ENCODE measurements at regions not wholly inside any gene's neighbourhood (a gene's known extent, or its start where the extent isn't known, plus 50 kb on each side); places are given as distances from the start of the nearest gene placed in this dataset.

DNA sequence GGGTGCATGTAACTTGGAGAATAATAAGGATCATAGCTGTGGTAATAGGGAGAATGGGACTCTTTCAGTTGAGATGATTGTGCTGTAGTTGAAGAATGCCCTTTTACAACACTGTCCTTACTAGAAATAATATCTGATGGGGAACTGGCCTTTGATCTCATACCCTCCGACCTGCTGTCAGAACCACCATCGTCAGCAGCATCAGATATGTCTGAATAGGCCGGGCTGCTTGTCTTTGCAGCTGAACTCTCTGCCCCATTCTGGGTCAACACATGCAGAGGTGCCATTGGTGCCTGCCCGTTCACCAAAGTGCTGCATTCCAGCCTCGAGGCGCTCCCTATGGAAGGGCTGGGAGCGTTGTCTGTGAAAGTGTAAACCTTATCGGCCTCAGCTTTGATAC is 99.1 kb downstream of the ZNF608 start:
- Histone ChIP-seq H3K27ac (ENCODE audit: insufficient read length, low read depth, low read length) (no peak overlapping the region), H3K4me2 (ENCODE audit: insufficient read depth, insufficient read length, low read length) (no peak overlapping the region), H4K5ac (ENCODE audit: insufficient read length, low read depth, low read length) (no peak overlapping the region), H2AFZ (ENCODE audit: low read length) (no peak overlapping the region), H3K18ac (ENCODE audit: insufficient read length, low read depth, low read length) (no peak overlapping the region), H2BK120ac (ENCODE audit: low read depth, low read length, poor library complexity, severe bottlenecking) (no peak overlapping the region), H3K9me3 (ENCODE audit: control insufficient read depth, low read depth, low read length) (no peaks in the 10 kb centered on the region), H2BK20ac (ENCODE audit: low read depth, low read length, poor library complexity, severe bottlenecking) (no peak overlapping the region), H2AK5ac (ENCODE audit: insufficient read length, low read length) (no peak overlapping the region), H3K14ac (ENCODE audit: insufficient read depth, low read length) (no peak overlapping the region), H3K79me1 (ENCODE audit: insufficient read depth, low read depth, low read length, poor library complexity, severe bottlenecking) (no peaks in the 10 kb centered on the region), H4K8ac (replicated peaks; ENCODE audit: insufficient read length, low read depth, low read length) (no peak overlapping the region), H3K56ac (ENCODE audit: insufficient read length, low read depth, low read length) (no peak overlapping the region), H3K9ac (ENCODE audit: extremely low read depth, insufficient read length, low read length) (no peak overlapping the region), H2BK15ac (ENCODE audit: low read depth, low read length) (no peak overlapping the region), H4K20me1 (ENCODE audit: control insufficient read depth, insufficient read depth, insufficient read length) (no peaks in the 10 kb centered on the region), H3K27me3 (ENCODE audit: insufficient read depth, low read length) (no peaks in the 10 kb centered on the region), H3K23me2 (ENCODE audit: insufficient read length, low read depth, low read length, poor library complexity, severe bottlenecking) (peaks cover 4% of the 10 kb centered on the region), H3K4me1 (ENCODE audit: insufficient read depth, low read length) (peaks cover 11% of the 10 kb centered on the region; the same call in 1 of the 2 replicates), H3K23ac (ENCODE audit: insufficient read length, low read depth, low read length) (no peak overlapping the region), H2BK12ac (ENCODE audit: insufficient read length, low read depth, low read length) (no peak overlapping the region), H4K91ac (ENCODE audit: insufficient read length, low read depth, low read length) (no peak overlapping the region), H2BK5ac (ENCODE audit: insufficient read length, low read length) (no peak overlapping the region), H3K79me2 (ENCODE audit: insufficient read depth, low read length) (no peaks in the 10 kb centered on the region; the same call in 1 of the 2 replicates), H3K4ac (ENCODE audit: low read depth, low read length) (no peak overlapping the region), H3T11ph (ENCODE audit: low read length) (no peak overlapping the region)
- WGBS (ENCODE audit: extremely low coverage, insufficient read length, low lambda C conversion rate): no CpG with 5 or more reads among the region's 8 CpGs
- TF ChIP-seq, protein P1, sequence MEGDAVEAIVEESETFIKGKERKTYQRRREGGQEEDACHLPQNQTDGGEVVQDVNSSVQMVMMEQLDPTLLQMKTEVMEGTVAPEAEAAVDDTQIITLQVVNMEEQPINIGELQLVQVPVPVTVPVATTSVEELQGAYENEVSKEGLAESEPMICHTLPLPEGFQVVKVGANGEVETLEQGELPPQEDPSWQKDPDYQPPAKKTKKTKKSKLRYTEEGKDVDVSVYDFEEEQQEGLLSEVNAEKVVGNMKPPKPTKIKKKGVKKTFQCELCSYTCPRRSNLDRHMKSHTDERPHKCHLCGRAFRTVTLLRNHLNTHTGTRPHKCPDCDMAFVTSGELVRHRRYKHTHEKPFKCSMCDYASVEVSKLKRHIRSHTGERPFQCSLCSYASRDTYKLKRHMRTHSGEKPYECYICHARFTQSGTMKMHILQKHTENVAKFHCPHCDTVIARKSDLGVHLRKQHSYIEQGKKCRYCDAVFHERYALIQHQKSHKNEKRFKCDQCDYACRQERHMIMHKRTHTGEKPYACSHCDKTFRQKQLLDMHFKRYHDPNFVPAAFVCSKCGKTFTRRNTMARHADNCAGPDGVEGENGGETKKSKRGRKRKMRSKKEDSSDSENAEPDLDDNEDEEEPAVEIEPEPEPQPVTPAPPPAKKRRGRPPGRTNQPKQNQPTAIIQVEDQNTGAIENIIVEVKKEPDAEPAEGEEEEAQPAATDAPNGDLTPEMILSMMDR (conservative IDR thresholded peaks at IDR 0.05): no peak
- no peak for DNase-seq
- H3K9me3 Mint-ChIP-seq: no peaks in the 10 kb centered on the region
- H3K36me3 Mint-ChIP-seq (ENCODE audit: insufficient read depth in 1 of 3, low read depth in 3 of 3): peaks cover 34 to 63% (median 50%) of the 10 kb centered on the region in 3 experiments
- H3K4me1 Mint-ChIP-seq: peaks cover 59 to 73% of the 10 kb centered on the region in 2 experiments
- H3K27me3 Mint-ChIP-seq (ENCODE audit: low read depth): no peaks in the 10 kb centered on the region; the same call in 1 of the 2 replicates
- peak overlapping the region in 1 of 3 experiments; percentile 15; a peak in 1 of 7 replicates for H3K27ac Mint-ChIP-seq
- no peak overlapping the region for H3K4me3 Mint-ChIP-seq
